Spleen (tissue), 11 donors: ENCODE measurements at regions not wholly inside any gene's neighbourhood (a gene's known extent, or its start where the extent isn't known, plus 50 kb on each side); places are given as distances from the start of the nearest gene placed in this dataset.

Experiments
- DNase-seq: peaks from one replicate; pipeline ENCODE4 v3.0.0-alpha.2; 2020
- H3K27ac ChIP-seq, 8 donors: fragments of 200-600 bp; sonication (generic) in 7 of 8; 1 replicate in 4 of 8; 2 replicates in 4 of 8; pipeline versions ENCODE4 v1.5.0 to v1.8.0; 2016 to 2021; ENCODE audit warnings: inconsistent platforms in 4 of 8, mild to moderate bottlenecking in 4 of 8, moderate library complexity in 1 of 8
- H3K27me3 ChIP-seq, 7 donors: fragments of 200-600 bp; sonication (generic) in 6 of 7; replicated peaks in 1 of 7; 1 replicate in 4 of 7; 2 replicates in 3 of 7; pipeline versions ENCODE4 v1.5.0 to v1.8.0; 2016 to 2021; ENCODE audit warnings: inconsistent platforms in 3 of 7, mild to moderate bottlenecking in 1 of 7
- H3K36me3 ChIP-seq, 6 donors: fragments of 200-600 bp; sonication (generic) in 5 of 6; 1 replicate in 4 of 6; 2 replicates in 2 of 6; pipeline versions ENCODE4 v1.5.0 to v1.8.0; 2016 to 2021; ENCODE audit warnings: inconsistent platforms in 2 of 6
- H3K4me1 ChIP-seq, 6 donors: fragments of 200-600 bp; sonication (generic) in 5 of 6; 1 replicate in 3 of 6; 2 replicates in 3 of 6; pipeline versions ENCODE4 v1.5.0 to v1.8.0; 2016 to 2021; ENCODE audit warnings: inconsistent platforms in 3 of 6
- H3K4me3 ChIP-seq, 8 donors: fragments of 200-600 bp; sonication (generic) in 7 of 8; 1 replicate in 4 of 8; 2 replicates in 4 of 8; pipeline versions ENCODE4 v1.5.0 to v1.8.0; 2016 to 2021; ENCODE audit warnings: inconsistent platforms in 4 of 8, mild to moderate bottlenecking in 4 of 8, moderate library complexity in 2 of 8
- H3K9me3 ChIP-seq, 8 donors: fragments of 200-600 bp; sonication (generic) in 7 of 8; 1 replicate in 4 of 8; 2 replicates in 4 of 8; pipeline versions ENCODE4 v1.5.0 to v1.8.0; 2016 to 2021; ENCODE audit warnings: inconsistent platforms in 4 of 8
- POLR2A ChIP-seq, 3 donors: fragments of 450-650 bp; IDR thresholded peaks; one replicate each; pipeline ENCODE4 v1.5.1; 2017; ENCODE audit warnings: antibody characterized with exemption in 3 of 3, mild to moderate bottlenecking in 1 of 3
- POLR2AphosphoS5 ChIP-seq, 3 donors: sonication (generic); formaldehyde crosslinking; IDR thresholded peaks; one replicate each; pipeline ENCODE4 v1.5.1; 2017; ENCODE audit warnings: antibody characterized with exemption in 3 of 3
- WGBS, 5 donors: extraction: QIAGEN DNeasy Blood & Tissue Kit in 3 of 5; methylation state at CpG; one replicate each; pipeline versions ENCODE4 v1.1.5 to v1.1.7; 2013 to 2018; 5-methylcytosine and 5-hydroxymethylcytosine counted together
- intact Hi-C: fragments of 100-400 bp; cut with DNase I; formaldehyde crosslinking; loops from one replicate; pipeline ENCODE4 v1.15.0; 2023; ENCODE audit warnings: low total_unique reads
- TF ChIP-seq, protein P1 (sequence below), 11 experiments: fragments of 200-600 bp in 7 of 11; fragments of 450-650 bp in 4 of 11; sonication (generic) in 4 of 11; IDR thresholded peaks in 8 of 11; conservative IDR thresholded peaks in 3 of 11; 1 replicate in 7 of 11; 2 replicates in 4 of 11; pipeline versions ENCODE4 v1.4.0 to v1.8.0; 2016 to 2021; ENCODE audit warnings: antibody characterized with exemption in 11 of 11, inconsistent platforms in 4 of 11, mild to moderate bottlenecking in 1 of 11
- donor health status: healthy with polysubstance abuse.
- donor health status: DM: no; HTN: no; CAD: no; lungs with moderate emphysema.
- donor health status: DM: no; HTN: no; CAD: no.
- donor health status: Bipolar disorder and iron deficiency.
- donor health status: healthy.
- donor health status: DM: no; HTN: no; CAD: no.
- donor health status: DM: yes; HTN: yes; CAD: no.

DNA sequence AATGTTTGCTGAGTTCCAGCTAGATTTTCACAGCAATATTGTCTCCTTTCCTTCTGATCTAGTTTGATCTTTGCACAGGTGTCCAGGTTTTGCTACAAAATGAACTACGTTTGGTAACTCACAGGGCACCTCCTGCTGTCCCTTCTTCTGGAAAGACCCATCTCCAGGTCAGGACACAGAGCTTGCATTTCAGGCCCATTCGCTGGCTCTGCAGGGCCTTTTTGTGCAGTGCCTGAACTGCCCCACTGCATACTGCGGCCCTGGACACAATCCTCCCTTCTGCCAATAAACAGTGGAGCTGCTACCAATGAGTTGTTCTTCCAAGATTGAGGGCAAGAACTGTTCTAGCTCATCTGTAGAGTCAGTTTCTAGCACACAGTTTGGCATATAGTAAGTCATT, 50.7 kb upstream of the BDH1 start:
- intact Hi-C loops: no loop called here
- no peak overlapping the region for H3K4me3 ChIP-seq
- DNase-seq: no peak
- H3K9me3 ChIP-seq: no peaks in the 10 kb centered on the region
- H3K4me1 ChIP-seq: no peaks in the 10 kb centered on the region
- no peaks in the 10 kb centered on the region for H3K27me3 ChIP-seq
- TF ChIP-seq POLR2A (IDR thresholded peaks at IDR 0.05): no peak
- TF ChIP-seq, protein P1, sequence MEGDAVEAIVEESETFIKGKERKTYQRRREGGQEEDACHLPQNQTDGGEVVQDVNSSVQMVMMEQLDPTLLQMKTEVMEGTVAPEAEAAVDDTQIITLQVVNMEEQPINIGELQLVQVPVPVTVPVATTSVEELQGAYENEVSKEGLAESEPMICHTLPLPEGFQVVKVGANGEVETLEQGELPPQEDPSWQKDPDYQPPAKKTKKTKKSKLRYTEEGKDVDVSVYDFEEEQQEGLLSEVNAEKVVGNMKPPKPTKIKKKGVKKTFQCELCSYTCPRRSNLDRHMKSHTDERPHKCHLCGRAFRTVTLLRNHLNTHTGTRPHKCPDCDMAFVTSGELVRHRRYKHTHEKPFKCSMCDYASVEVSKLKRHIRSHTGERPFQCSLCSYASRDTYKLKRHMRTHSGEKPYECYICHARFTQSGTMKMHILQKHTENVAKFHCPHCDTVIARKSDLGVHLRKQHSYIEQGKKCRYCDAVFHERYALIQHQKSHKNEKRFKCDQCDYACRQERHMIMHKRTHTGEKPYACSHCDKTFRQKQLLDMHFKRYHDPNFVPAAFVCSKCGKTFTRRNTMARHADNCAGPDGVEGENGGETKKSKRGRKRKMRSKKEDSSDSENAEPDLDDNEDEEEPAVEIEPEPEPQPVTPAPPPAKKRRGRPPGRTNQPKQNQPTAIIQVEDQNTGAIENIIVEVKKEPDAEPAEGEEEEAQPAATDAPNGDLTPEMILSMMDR (IDR thresholded peaks at IDR 0.05 in 8 of 11, conservative IDR thresholded peaks at IDR 0.05 in 3 of 11): no peak
- TF ChIP-seq POLR2AphosphoS5 (IDR thresholded peaks at IDR 0.05): no peak
- 93 to 100% (median 96%) methylated on average over 3 of the region's 3 CpGs for WGBS, 5 donors
- peaks cover 0 to 77% (median 33%) of the 10 kb centered on the region in 6 donors for H3K36me3 ChIP-seq
- no peak overlapping the region for H3K27ac ChIP-seq
